Activated CD4-positive, alpha-beta memory T cell treated with anti-CD3 and anti-CD28 coated beads, Interleukin-2, amount 10 ng/mL, durations not matched to agents 7 days and 5 days (primary cell): ENCODE measurements at regions not wholly inside any gene's neighbourhood (a gene's known extent, or its start where the extent isn't known, plus 50 kb on each side); places are given as distances from the start of the nearest gene placed in this dataset.
"Not testable (repeated sequence)": the region's sequence is repeated elsewhere in the genome, so short reads cannot be mapped to it uniquely, and the experiment has no call there.

ENCODE experiments used
- CTCF ChIA-PET: fragments of 350-600 bp; sonication (Branson Sonifier 250); formaldehyde crosslinking; loops from one replicate; lab custom pipeline; 2021; ENCODE audit warnings: antibody characterized with exemption, inconsistent platforms; lab: Charles Lee
- POLR2A ChIA-PET: fragments of 350-600 bp; sonication (Branson Sonifier 250); formaldehyde crosslinking; loops from one replicate; lab custom pipeline; 2021; ENCODE audit warnings: antibody characterized with exemption; lab: Charles Lee
- DNase-seq: peaks from one replicate; pipeline ENCODE4 v3.0.0-alpha.2; 2020
- H3K27ac Mint-ChIP-seq: one replicate; pipeline ENCODE4 v1.8.0; 2021; ENCODE audit warnings: mild to moderate bottlenecking, mixed read lengths
- H3K27me3 Mint-ChIP-seq: one replicate; pipeline ENCODE4 v1.8.0; 2021; ENCODE audit warnings: mixed read lengths
- H3K36me3 Mint-ChIP-seq: one replicate; pipeline ENCODE4 v1.8.0; 2021; ENCODE audit warnings: low read depth, mixed read lengths
- H3K4me1 Mint-ChIP-seq: one replicate; pipeline ENCODE4 v1.8.0; 2021; ENCODE audit warnings: mixed read lengths
- H3K4me3 Mint-ChIP-seq: one replicate; pipeline ENCODE4 v1.8.0; 2021; ENCODE audit warnings: mild to moderate bottlenecking, mixed read lengths
- H3K9me3 Mint-ChIP-seq: one replicate; pipeline ENCODE4 v1.8.0; 2021; ENCODE audit warnings: mixed read lengths

- H3K9me3 Mint-ChIP-seq: peaks cover 7% of the 10 kb centered on the region
- POLR2A ChIA-PET: no interaction called here
- no peaks in the 10 kb centered on the region for H3K36me3 Mint-ChIP-seq
- no peaks in the 10 kb centered on the region for H3K27me3 Mint-ChIP-seq
- H3K27ac Mint-ChIP-seq: no peak overlapping the region
- no peak overlapping the region for H3K4me3 Mint-ChIP-seq
- DNase-seq: no peak
- CTCF ChIA-PET: no interaction called here
- no peaks in the 10 kb centered on the region for H3K4me1 Mint-ChIP-seq
These were observed 304.6 kb upstream of the NRG3 start for GRCh38 chr10:81570349-81570748.

DNA sequence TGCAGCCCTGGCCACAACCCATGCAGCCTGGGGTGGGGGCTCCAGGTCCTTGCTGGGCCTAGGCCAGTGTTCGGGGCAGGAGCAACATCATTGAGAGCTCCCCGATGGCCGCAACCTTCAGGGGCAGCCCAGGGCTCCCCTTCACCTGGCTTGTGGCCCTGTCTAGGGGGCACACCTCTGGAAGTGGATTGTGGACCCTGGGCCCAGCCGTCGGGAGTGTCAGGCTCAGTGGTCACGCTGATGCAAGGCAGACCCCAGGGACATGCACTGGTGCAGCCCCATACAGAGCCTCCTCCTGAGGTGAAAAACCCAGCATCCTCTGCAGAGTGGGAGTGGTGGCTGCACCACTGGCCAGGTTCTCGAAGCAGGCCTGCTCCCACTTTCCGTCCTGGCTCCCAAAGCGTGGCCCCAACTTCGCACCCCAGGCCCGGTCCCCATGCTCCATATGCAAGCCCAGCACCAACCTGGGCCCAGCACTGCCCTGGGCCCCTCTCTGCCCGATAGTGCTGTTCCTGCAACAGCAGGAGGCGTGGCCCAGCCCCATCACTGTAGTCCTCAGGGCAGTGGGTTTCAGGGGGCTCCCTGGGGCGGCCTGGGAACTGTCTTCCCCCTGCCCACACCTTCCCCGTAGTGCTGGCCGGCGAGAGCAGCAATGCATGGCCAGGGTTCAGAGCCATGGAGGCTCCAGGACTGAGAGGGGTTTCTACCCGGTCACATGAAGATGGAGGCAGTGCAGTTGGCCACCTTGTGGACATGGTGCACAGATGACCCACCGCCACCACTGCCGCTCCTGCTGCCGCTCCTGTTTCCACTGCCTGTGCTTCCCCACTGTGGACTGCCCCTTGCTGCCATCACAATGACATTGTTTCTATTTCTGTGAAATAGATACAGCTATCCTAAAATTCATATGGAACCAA lies 303.9 kb upstream of the NRG3 start:
- Mint-ChIP-seq H3K9me3 (peaks cover 7% of the 10 kb centered on the region), H3K4me1 (no peaks in the 10 kb centered on the region), H3K27me3 (no peaks in the 10 kb centered on the region), H3K4me3 (no peak overlapping the region), H3K27ac (no peak overlapping the region), H3K36me3 (no peaks in the 10 kb centered on the region)
- ChIA-PET CTCF (no interaction called here), POLR2A (no interaction called here)
- no peak for DNase-seq

DNA sequence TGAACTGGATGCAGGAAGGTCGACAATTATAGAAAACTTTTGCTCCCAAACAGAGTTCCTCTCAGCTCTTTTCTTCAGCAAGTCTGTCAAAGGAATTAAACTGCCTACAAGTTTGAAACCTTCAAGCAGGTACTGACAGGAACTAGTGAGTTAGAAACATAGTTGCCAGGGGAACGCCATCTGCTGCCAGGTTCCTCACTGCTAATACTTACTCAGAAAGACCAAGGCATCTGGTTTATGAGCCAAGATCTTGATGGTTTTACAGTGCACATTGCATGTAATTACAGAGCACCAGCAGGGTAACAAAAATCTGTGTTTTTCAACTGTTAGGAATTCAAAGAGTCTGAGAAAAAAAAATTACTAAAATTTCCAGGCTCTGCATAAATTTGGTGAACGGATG lies 300.0 kb upstream of the NRG3 start:
- Mint-ChIP-seq H3K36me3 (no peaks in the 10 kb centered on the region), H3K4me1 (no peaks in the 10 kb centered on the region), H3K9me3 (peaks cover 5% of the 10 kb centered on the region), H3K27ac (no peak overlapping the region), H3K27me3 (no peaks in the 10 kb centered on the region), H3K4me3 (no peak overlapping the region)
- no peak for DNase-seq
- POLR2A ChIA-PET: no interaction called here
- CTCF ChIA-PET: no interaction called here

DNA sequence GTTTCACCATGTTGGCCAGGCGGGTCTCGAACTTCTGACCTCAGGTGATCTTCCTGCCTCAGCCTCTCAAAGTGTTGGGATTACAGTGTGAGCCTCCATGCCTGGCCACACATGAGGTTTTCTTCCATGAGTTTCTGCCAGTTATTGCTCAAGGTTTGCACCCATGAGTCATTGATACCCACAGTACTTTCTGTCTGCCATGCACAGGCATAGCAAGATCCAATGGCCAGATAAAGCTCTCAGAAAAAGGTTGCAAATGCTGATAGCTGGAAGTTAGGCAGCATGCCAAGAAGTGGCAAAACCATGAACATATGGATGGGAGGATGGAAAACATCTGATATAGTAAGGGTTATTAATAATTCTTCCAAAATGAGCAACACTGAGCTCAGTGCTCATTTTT lies 298.7 kb upstream of the NRG3 start:
- CTCF ChIA-PET: no interaction called here

GRCh38 chr10:81594991-81595390 lies 280.0 kb upstream of the NRG3 start:
- H3K9me3 Mint-ChIP-seq: peaks cover 10% of the 10 kb centered on the region
- H3K27me3 Mint-ChIP-seq: no peaks in the 10 kb centered on the region
- CTCF ChIA-PET: no interaction called here
- DNase-seq: no peak
- H3K36me3 Mint-ChIP-seq: no peaks in the 10 kb centered on the region
- H3K4me3 Mint-ChIP-seq: no peak overlapping the region
- H3K4me1 Mint-ChIP-seq: no peaks in the 10 kb centered on the region
- POLR2A ChIA-PET: no interaction called here
- no peak overlapping the region for H3K27ac Mint-ChIP-seq

More for the DNA sequence above, 298.7 kb upstream of the NRG3 start:
- H3K27me3 Mint-ChIP-seq: no peaks in the 10 kb centered on the region
- POLR2A ChIA-PET: no interaction called here
- no peak for DNase-seq
- no peak overlapping the region for H3K27ac Mint-ChIP-seq
- no peaks in the 10 kb centered on the region for H3K4me1 Mint-ChIP-seq
- H3K9me3 Mint-ChIP-seq: peaks cover 6% of the 10 kb centered on the region
- no peak overlapping the region for H3K4me3 Mint-ChIP-seq
- H3K36me3 Mint-ChIP-seq: no peaks in the 10 kb centered on the region

DNA sequence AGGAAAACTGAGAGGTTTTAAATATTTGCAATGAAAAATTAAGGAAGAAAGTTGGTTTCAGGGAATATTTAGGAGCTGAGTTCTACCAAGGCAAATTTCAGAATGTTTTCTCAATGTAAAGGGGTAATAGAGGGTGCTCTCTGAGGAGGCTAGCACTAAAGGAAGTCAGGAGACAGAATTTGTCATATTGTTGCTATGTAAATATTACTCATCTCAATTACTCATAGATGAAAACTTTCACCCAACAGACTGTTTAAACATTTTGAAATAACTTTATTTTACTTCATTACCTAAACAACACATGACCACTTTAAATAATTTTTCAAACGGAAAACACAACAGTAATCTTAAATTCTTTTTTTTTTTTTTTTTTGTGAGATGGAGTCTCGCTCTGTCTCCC lies 274.8 kb upstream of the NRG3 start:
- DNase-seq: no peak
- POLR2A ChIA-PET: no interaction called here
- H3K4me3 Mint-ChIP-seq: no peak overlapping the region
- no peak overlapping the region for H3K27ac Mint-ChIP-seq
- CTCF ChIA-PET: no interaction called here
- H3K9me3 Mint-ChIP-seq: peaks cover 8% of the 10 kb centered on the region
- H3K36me3 Mint-ChIP-seq: no peaks in the 10 kb centered on the region
- H3K4me1 Mint-ChIP-seq: no peaks in the 10 kb centered on the region
- H3K27me3 Mint-ChIP-seq: no peaks in the 10 kb centered on the region

DNA sequence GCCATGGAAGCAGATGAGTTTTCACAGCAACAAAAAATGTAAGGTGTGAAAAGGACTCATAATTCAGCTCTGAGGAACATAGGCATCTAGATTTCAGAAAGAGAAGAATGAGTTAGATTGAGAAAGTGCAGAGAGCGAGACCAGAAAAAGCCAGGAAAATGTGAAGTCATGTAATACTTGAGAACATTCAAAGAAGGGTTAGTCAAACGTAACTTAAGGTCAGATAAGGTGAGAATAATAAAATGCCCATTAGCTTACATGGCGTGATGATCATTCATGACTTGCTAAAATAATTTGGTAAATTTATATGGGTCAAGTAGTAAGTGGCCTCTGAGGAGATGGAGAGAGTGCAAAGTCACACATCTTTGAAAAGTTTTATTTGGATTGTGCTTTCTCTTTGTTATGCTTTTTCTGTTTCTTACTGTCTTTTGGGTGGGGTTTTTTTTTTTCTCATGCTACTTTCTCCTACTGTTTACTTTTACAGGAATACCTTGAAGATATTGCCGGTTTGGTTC lies 271.8 kb upstream of the NRG3 start:
- no peaks in the 10 kb centered on the region for H3K4me1 Mint-ChIP-seq
- H3K27ac Mint-ChIP-seq: no peak overlapping the region
- CTCF ChIA-PET: no interaction called here
- H3K36me3 Mint-ChIP-seq: no peaks in the 10 kb centered on the region
- no peak overlapping the region for H3K4me3 Mint-ChIP-seq
- POLR2A ChIA-PET: no interaction called here
- DNase-seq: no peak
- peaks cover 8% of the 10 kb centered on the region for H3K9me3 Mint-ChIP-seq
- no peaks in the 10 kb centered on the region for H3K27me3 Mint-ChIP-seq

DNA sequence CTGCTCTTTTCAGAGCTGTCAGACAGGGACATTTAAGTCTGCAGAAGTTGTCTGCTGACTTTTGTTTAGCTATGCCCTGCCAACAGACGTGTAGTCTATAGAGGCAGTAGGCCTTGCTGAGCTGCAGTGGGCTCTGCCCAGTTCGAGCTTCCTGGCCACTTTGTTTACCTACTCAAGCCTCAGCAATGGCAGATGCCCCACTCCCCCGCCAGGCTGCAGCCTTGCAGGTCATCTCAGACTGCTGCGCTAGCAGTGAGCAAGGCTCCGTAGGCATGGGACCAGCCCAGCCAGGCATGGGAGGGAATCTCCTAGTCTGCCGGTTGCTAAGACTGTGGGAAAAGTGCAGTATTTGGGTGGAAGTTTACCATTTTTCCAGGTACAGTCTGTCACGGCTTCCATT lies 230.5 kb upstream of the NRG3 start:
- H3K36me3 Mint-ChIP-seq, H3K4me3 Mint-ChIP-seq, H3K27ac Mint-ChIP-seq, POLR2A ChIA-PET, H3K27me3 Mint-ChIP-seq, DNase-seq, CTCF ChIA-PET, H3K4me1 Mint-ChIP-seq: not testable (repeated sequence)
- H3K9me3 Mint-ChIP-seq: peaks cover 20% of the 10 kb centered on the region

GRCh38 chr10:81655986-81656385 lies 219.0 kb upstream of the NRG3 start:
- CTCF ChIA-PET: no interaction called here
- DNase-seq: no peak
- no peaks in the 10 kb centered on the region for H3K4me1 Mint-ChIP-seq
- POLR2A ChIA-PET: no interaction called here
- H3K9me3 Mint-ChIP-seq: peaks cover 6% of the 10 kb centered on the region
- H3K27me3 Mint-ChIP-seq: no peaks in the 10 kb centered on the region
- no peak overlapping the region for H3K27ac Mint-ChIP-seq
- no peak overlapping the region for H3K4me3 Mint-ChIP-seq
- H3K36me3 Mint-ChIP-seq: no peaks in the 10 kb centered on the region

GRCh38 chr10:81662837-81663236 lies 212.2 kb upstream of the NRG3 start:
- H3K4me1 Mint-ChIP-seq: no peaks in the 10 kb centered on the region
- no peak for DNase-seq
- no peaks in the 10 kb centered on the region for H3K27me3 Mint-ChIP-seq
- no peaks in the 10 kb centered on the region for H3K36me3 Mint-ChIP-seq
- H3K9me3 Mint-ChIP-seq: peaks cover 14% of the 10 kb centered on the region
- CTCF ChIA-PET: no interaction called here
- POLR2A ChIA-PET: no interaction called here
- no peak overlapping the region for H3K4me3 Mint-ChIP-seq
- H3K27ac Mint-ChIP-seq: no peak overlapping the region

DNA sequence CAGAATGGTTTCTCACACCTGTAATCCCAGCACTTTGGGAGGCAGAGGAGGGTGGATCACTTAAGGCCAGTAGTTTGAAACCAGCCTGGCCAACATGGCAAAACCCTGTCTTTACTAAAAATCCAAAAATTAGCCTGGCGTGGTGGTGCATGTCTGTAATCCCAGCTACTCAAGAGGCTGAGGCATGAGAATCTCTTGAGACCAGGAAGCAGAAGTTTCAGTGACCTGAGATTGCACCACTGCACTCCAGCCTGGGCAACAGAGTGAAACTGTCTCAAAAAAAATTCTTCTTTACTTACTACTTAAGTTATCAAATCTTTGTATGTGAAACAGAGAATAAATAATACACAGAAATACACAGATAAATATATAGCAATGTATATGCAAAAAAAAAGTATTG lies 210.2 kb upstream of the NRG3 start:
- CTCF ChIA-PET, H3K4me1 Mint-ChIP-seq, H3K27ac Mint-ChIP-seq, H3K4me3 Mint-ChIP-seq, POLR2A ChIA-PET, DNase-seq, H3K36me3 Mint-ChIP-seq, H3K27me3 Mint-ChIP-seq: not testable (repeated sequence)
- H3K9me3 Mint-ChIP-seq: peaks cover 17% of the 10 kb centered on the region

- H3K4me1 Mint-ChIP-seq: no peaks in the 10 kb centered on the region
- POLR2A ChIA-PET: no interaction called here
- peaks cover 8% of the 10 kb centered on the region for H3K9me3 Mint-ChIP-seq
- H3K27me3 Mint-ChIP-seq: no peaks in the 10 kb centered on the region
- H3K27ac Mint-ChIP-seq: no peak overlapping the region
- CTCF ChIA-PET: no interaction called here
- H3K36me3 Mint-ChIP-seq: no peaks in the 10 kb centered on the region
- H3K4me3 Mint-ChIP-seq: no peak overlapping the region
- DNase-seq: no peak
These were observed 200.1 kb upstream of the NRG3 start for GRCh38 chr10:81674941-81675340.

GRCh38 chr10:81679291-81679690 lies 195.7 kb upstream of the NRG3 start:
- ChIA-PET CTCF (no interaction called here), POLR2A (no interaction called here)
- Mint-ChIP-seq H3K4me1 (peaks cover 2% of the 10 kb centered on the region), H3K9me3 (peaks cover 3% of the 10 kb centered on the region), H3K27me3 (no peaks in the 10 kb centered on the region), H3K27ac (no peak overlapping the region), H3K4me3 (no peak overlapping the region), H3K36me3 (no peaks in the 10 kb centered on the region)
- no peak for DNase-seq

GRCh38 chr10:81680359-81680758 lies 194.6 kb upstream of the NRG3 start:
- ChIA-PET CTCF (no interaction called here), POLR2A (no interaction called here)
- H3K36me3 Mint-ChIP-seq: no peaks in the 10 kb centered on the region
- no peak for DNase-seq
- H3K9me3 Mint-ChIP-seq: peaks cover 3% of the 10 kb centered on the region
- no peaks in the 10 kb centered on the region for H3K27me3 Mint-ChIP-seq
- H3K4me1 Mint-ChIP-seq: peaks cover 2% of the 10 kb centered on the region
- H3K4me3 Mint-ChIP-seq: no peak overlapping the region
- no peak overlapping the region for H3K27ac Mint-ChIP-seq
